K562 (cell line): ENCODE measurements at regions not wholly inside any gene's neighbourhood (a gene's known extent, or its start where the extent isn't known, plus 50 kb on each side); places are given as distances from the start of the nearest gene placed in this dataset.

Experiments used
- ATAC-seq: fragments of 200-7000 bp; cut with Tn5 transposase; 3 replicates; pipeline ENCODE4 v1.9.1; 2020; ENCODE audit warnings: moderate library complexity
- BruUV-seq: library from RNA; stranded (reverse); fragments of 400-500 nt; replicated peaks from 2 replicates; lab custom pipeline; 2021; lab: Mats Ljungman, UMichigan
- CTCF ChIA-PET: fragments of 300-600 bp; formaldehyde crosslinking; extraction: SDS; loops from one replicate; lab custom pipeline; 2021; ENCODE audit warnings: low intra/inter-chr PET ratio; lab: Yijun Ruan, JAX
- POLR2A ChIA-PET: fragments of 300-600, 350-650 bp; sonication (Branson Sonifier 250); formaldehyde crosslinking; extraction: SDS; loops from one replicate; lab custom pipeline; 2021; ENCODE audit warnings: antibody characterized with exemption, inconsistent platforms; lab: Yijun Ruan, JAX
- DNase-seq, 4 experiments: peaks; one replicate each; pipeline versions ENCODE4 v3.0.0 to v3.0.0-alpha.2; 2011 to 2018; ENCODE audit warnings: low spot score in 3 of 4, mixed read lengths in 3 of 4; ENCODE audit errors: extremely low read depth in 1 of 4
- FAIRE-seq: peaks from 2 replicates; lab custom pipeline; 2011; peaks lifted over from hg19 to GRCh38; lab: Jason Lieb, UNC
- H2AFZ ChIP-seq: 2 replicates; pipeline ENCODE4 v1.6.0; 2011; ENCODE audit warnings: low read depth, low read length, control low read depth, inconsistent platforms
- H3K27ac ChIP-seq: fragments of 200-600 bp; 3 replicates; pipeline ENCODE4 v1.8.0; 2011; ENCODE audit warnings: low read depth, mild to moderate bottlenecking, control low read depth, inconsistent platforms, low read length, moderate library complexity, mixed read lengths; ENCODE audit errors: extremely low read depth
- H3K27me3 ChIP-seq, 2 experiments: fragments of 300-600 bp in 1 of 2; 2 replicates in 1 of 2; 3 replicates in 1 of 2; pipeline versions ENCODE4 v1.6.0 to v1.8.0; 2011; ENCODE audit warnings: inconsistent platforms in 2 of 2, low read length in 2 of 2, mild to moderate bottlenecking in 1 of 2, mixed read lengths in 1 of 2, moderate library complexity in 1 of 2; ENCODE audit not compliant: control insufficient read depth in 2 of 2, insufficient read depth in 2 of 2
- H3K36me3 ChIP-seq: fragments of 300-600 bp; 3 replicates; pipeline ENCODE4 v1.8.0; 2011; ENCODE audit warnings: mild to moderate bottlenecking, low read length, inconsistent platforms; ENCODE audit not compliant: control insufficient read depth, insufficient read depth
- H3K4me1 ChIP-seq, 2 experiments: fragments of 200-600 bp in 1 of 2; replicated peaks in 1 of 2; 2 replicates in 1 of 2; 3 replicates in 1 of 2; pipeline versions ENCODE4 v1.5.1 to v1.8.0; 2011; ENCODE audit warnings: inconsistent platforms in 2 of 2, low read length in 2 of 2, mild to moderate bottlenecking in 1 of 2, mixed read lengths in 1 of 2, moderate library complexity in 1 of 2; ENCODE audit not compliant: control insufficient read depth in 2 of 2, insufficient read depth in 2 of 2
- H3K4me2 ChIP-seq: 2 replicates; pipeline ENCODE4 v1.6.1; 2011; ENCODE audit warnings: low read length, control low read depth, inconsistent platforms, mixed read lengths; ENCODE audit not compliant: insufficient read depth
- H3K4me3 ChIP-seq: fragments of 200-600 bp; sonication (generic), shearing (Covaris generic); 2 replicates; pipeline ENCODE4 v1.5.1; 2016; ENCODE audit warnings: control low read depth, inconsistent platforms
- H3K79me2 ChIP-seq: fragments of 200-600 bp; 3 replicates; pipeline ENCODE4 v1.8.0; 2011; ENCODE audit warnings: low read length, inconsistent platforms; ENCODE audit not compliant: control insufficient read depth, insufficient read depth
- H3K9ac ChIP-seq, 2 experiments: 2 replicates each; pipeline versions ENCODE4 v1.6.0 to v1.6.1; 2011; ENCODE audit warnings: low read depth in 2 of 2, low read length in 2 of 2, control low read depth in 1 of 2, inconsistent platforms in 1 of 2, mild to moderate bottlenecking in 1 of 2, mixed read lengths in 1 of 2; ENCODE audit not compliant: insufficient read depth in 1 of 2
- H3K9me1 ChIP-seq: one replicate; pipeline ENCODE4 v1.6.0; 2011; ENCODE audit warnings: inconsistent platforms, mild to moderate bottlenecking, low read length, moderate library complexity; ENCODE audit not compliant: control insufficient read depth, insufficient read depth
- H3K9me3 ChIP-seq: replicated peaks from 2 replicates; pipeline ENCODE4 v1.5.1; 2011; ENCODE audit warnings: low read depth, low read length, inconsistent platforms; ENCODE audit not compliant: control insufficient read depth, insufficient read depth
- H4K20me1 ChIP-seq: replicated peaks from 2 replicates; pipeline ENCODE4 v1.6.1; 2011; ENCODE audit warnings: low read length, inconsistent platforms, mixed read lengths; ENCODE audit not compliant: control insufficient read depth, insufficient read depth
- ARID3B ChIP-seq: fragments of 250-450 bp; sonication (Bioruptor Pico); IDR thresholded peaks from 2 replicates; pipeline ENCODE4 v1.4.0; 2020; ENCODE audit warnings: borderline replicate concordance
- CBX1 ChIP-seq: sonication (generic); IDR thresholded peaks from 2 replicates; pipeline ENCODE4 v1.6.1; 2016; ENCODE audit warnings: antibody characterized with exemption, low read depth, mild to moderate bottlenecking
- CBX8 ChIP-seq: fragments of 200-600 bp; sonication (generic); IDR thresholded peaks from 2 replicates; pipeline ENCODE4 v1.6.1; 2012; ENCODE audit warnings: borderline replicate concordance, mixed run types, low read depth, mild to moderate bottlenecking, moderate library complexity, mixed read lengths, low read length, control low read depth, inconsistent platforms; ENCODE audit not compliant: poor library complexity, severe bottlenecking; ENCODE audit errors: extremely low read depth
- FUS ChIP-seq: fragments of 200-400 bp; formaldehyde crosslinking; optimal IDR thresholded peaks from 2 replicates; pipeline ENCODE3; 2017; ENCODE audit warnings: low read depth, low read length
- GABPA ChIP-seq: fragments of 200-800 bp; sonication (Bioruptor generic); conservative IDR thresholded peaks from 2 replicates; pipeline ENCODE4 v1.6.1; 2016; ENCODE audit warnings: low read depth, missing genetic modification characterization, missing compliant biosample characterization
- KDM4B ChIP-seq, 2 experiments: fragments of 450-650 bp in 1 of 2; sonication (generic) in 1 of 2; IDR thresholded peaks; 2 replicates each; pipeline ENCODE4 v1.6.1; 2016 to 2017; ENCODE audit warnings: borderline replicate concordance in 2 of 2, antibody characterized with exemption in 1 of 2, low read depth in 1 of 2, mild to moderate bottlenecking in 1 of 2
- MECOM ChIP-seq: fragments of 250-450 bp; sonication (Bioruptor Pico); IDR thresholded peaks from 2 replicates; pipeline ENCODE4 v1.8.0; 2022; ENCODE audit warnings: inconsistent platforms
- POLR3A ChIP-seq: IDR thresholded peaks from 2 replicates; pipeline ENCODE4 v1.6.1; 2011; ENCODE audit warnings: borderline replicate concordance, mild to moderate bottlenecking, moderate library complexity; ENCODE audit not compliant: insufficient read length, insufficient read depth; ENCODE audit errors: extremely low read depth
- RAD51 ChIP-seq: fragments of 450-650 bp; IDR thresholded peaks from 2 replicates; pipeline ENCODE4 v1.7.1; 2016; ENCODE audit warnings: low read depth, mild to moderate bottlenecking, borderline replicate concordance
- SNRNP70 ChIP-seq: fragments of 200-400 bp; formaldehyde crosslinking; optimal IDR thresholded peaks from 2 replicates; pipeline ENCODE3; 2017; ENCODE audit warnings: low read depth, low read length
- TCF3 ChIP-seq: sonication (generic); formaldehyde crosslinking; IDR thresholded peaks from 2 replicates; pipeline ENCODE4 v1.4.0; 2020; ENCODE audit warnings: mild to moderate bottlenecking, missing genetic modification reagents
- TEAD2 ChIP-seq: fragments of 450-650 bp; IDR thresholded peaks from 2 replicates; pipeline ENCODE4 v1.6.1; 2016; ENCODE audit warnings: missing genetic modification characterization, control low read depth, missing compliant biosample characterization
- U2AF1 ChIP-seq: fragments of 200-400 bp; formaldehyde crosslinking; optimal IDR thresholded peaks from 2 replicates; pipeline ENCODE3; 2017; ENCODE audit warnings: mild to moderate bottlenecking, low read depth, low read length, moderate library complexity
- ZBTB43 ChIP-seq: sonication (generic); formaldehyde crosslinking; IDR thresholded peaks from 2 replicates; pipeline ENCODE4 v1.8.0; 2023; ENCODE audit warnings: mild to moderate bottlenecking, missing genetic modification reagents
- ZBTB7A ChIP-seq: IDR thresholded peaks from 2 replicates; pipeline ENCODE4 v1.6.1; 2011; ENCODE audit warnings: low read depth, mild to moderate bottlenecking, low read length, moderate library complexity, borderline replicate concordance; ENCODE audit not compliant: control insufficient read depth
- ZNF583 ChIP-seq: fragments of 250-450 bp; sonication (Bioruptor Pico); IDR thresholded peaks from 2 replicates; pipeline ENCODE4 v1.4.0; 2020
- WGBS: fragments of 100-300 bp; shearing (Covaris generic); methylation state at CpG from one replicate; pipeline ENCODE4 v1.1.6; 2016; ENCODE audit warnings: low coverage, mixed read lengths; ENCODE audit not compliant: insufficient coverage; ENCODE audit errors: missing lambda C conversion rate; 5-methylcytosine and 5-hydroxymethylcytosine counted together
- in situ Hi-C: fragments of 300-500 bp; cut with MboI; formaldehyde crosslinking; loops from 4 replicates; pipeline ENCODE4 v1.15.0; 2018; ENCODE audit warnings: inconsistent platforms, mixed read lengths
- intact Hi-C: fragments of 100-400 bp; cut with micrococcal nuclease; formaldehyde crosslinking; loops from 2 replicates; pipeline ENCODE4 v1.14.2; 2022
- TF ChIP-seq, protein P1 (sequence below): sonication (generic); formaldehyde crosslinking; IDR thresholded peaks from 2 replicates; pipeline ENCODE4 v1.8.0; 2022; ENCODE audit warnings: missing genetic modification reagents, mild to moderate bottlenecking, borderline replicate concordance

DNA sequence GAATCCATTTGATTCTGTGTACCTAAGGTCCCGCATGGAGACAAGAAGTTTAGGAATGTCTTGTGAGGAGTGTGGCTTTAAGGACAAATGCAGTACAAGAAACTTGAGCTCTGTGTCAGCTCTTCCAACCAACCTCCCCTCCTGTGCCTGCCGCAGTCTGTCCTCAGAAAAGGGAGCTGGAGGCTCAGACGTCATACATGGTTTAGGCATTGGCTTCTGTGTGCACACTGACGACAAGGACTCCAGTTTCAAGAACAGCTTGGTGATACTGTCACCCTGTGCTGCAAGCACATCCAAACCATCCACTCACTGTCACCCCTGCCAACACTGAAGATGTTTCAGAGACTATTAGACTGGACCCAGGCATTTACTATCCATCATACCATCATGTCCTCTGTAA, 470.4 kb downstream of the IRS1 start:
- 0% methylated on average over 4 of the region's 4 CpGs for WGBS
- in situ Hi-C loops: no loop called here
- CTCF ChIA-PET: no interaction called here
- ATAC-seq: no peak
- intact Hi-C loops: no loop called here
- FAIRE-seq: no peak
- H2AFZ ChIP-seq: no peak overlapping the region
- no peaks in the 10 kb centered on the region for H3K36me3 ChIP-seq
- no peak overlapping the region for H3K27ac ChIP-seq
- no TSS peak for BruUV-seq
- no peaks in the 10 kb centered on the region for H3K27me3 ChIP-seq
- POLR2A ChIA-PET: no interaction called here
- H4K20me1 ChIP-seq: no peaks in the 10 kb centered on the region
- no peaks in the 10 kb centered on the region for H3K4me1 ChIP-seq
- no peak overlapping the region for H3K4me3 ChIP-seq
- no peaks in the 10 kb centered on the region for H3K79me2 ChIP-seq
- no peak overlapping the region for H3K4me2 ChIP-seq
- no peak for DNase-seq
- H3K9ac ChIP-seq: no peak overlapping the region
- no peaks in the 10 kb centered on the region for H3K9me1 ChIP-seq
- TF ChIP-seq CBX1: no peak
- no peak for TF ChIP-seq TEAD2 (tag)
- TF ChIP-seq CBX8: no peak
- TF ChIP-seq U2AF1: no peak
- TF ChIP-seq ZBTB43 (CRISPR knock-in tag): no peak
- no peak for TF ChIP-seq GABPA (tag)
- no peak for TF ChIP-seq ZNF583
- TF ChIP-seq MECOM (CRISPR knock-in tag): no peak
- TF ChIP-seq KDM4B (IDR thresholded peaks at IDR 0.05; ENCODE audit: borderline replicate concordance in 2 of 2, low read depth in 1 of 2): no peak
- no peak for TF ChIP-seq ARID3B (CRISPR knock-in tag)
- no peak for TF ChIP-seq TCF3 (CRISPR knock-in tag)
- TF ChIP-seq FUS: no peak
- TF ChIP-seq, protein P1, sequence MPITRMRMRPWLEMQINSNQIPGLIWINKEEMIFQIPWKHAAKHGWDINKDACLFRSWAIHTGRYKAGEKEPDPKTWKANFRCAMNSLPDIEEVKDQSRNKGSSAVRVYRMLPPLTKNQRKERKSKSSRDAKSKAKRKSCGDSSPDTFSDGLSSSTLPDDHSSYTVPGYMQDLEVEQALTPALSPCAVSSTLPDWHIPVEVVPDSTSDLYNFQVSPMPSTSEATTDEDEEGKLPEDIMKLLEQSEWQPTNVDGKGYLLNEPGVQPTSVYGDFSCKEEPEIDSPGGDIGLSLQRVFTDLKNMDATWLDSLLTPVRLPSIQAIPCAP (CRISPR knock-in tag): no peak
- no peak for TF ChIP-seq RAD51
- no peak for TF ChIP-seq SNRNP70
- no peak for TF ChIP-seq POLR3A
- no peak for TF ChIP-seq ZBTB7A
- H3K9me3 ChIP-seq: no peaks in the 10 kb centered on the region
